IPS-18c (cell line): ENCODE measurements at regions not wholly inside any gene's neighbourhood (a gene's known extent, or its start where the extent isn't known, plus 50 kb on each side); places are given as distances from the start of the nearest gene placed in this dataset.

Experiments used
- H3K4me3 ChIP-seq: 2 replicates; pipeline ENCODE4 v1.7.0; 2013; ENCODE audit warnings: low read depth, mild to moderate bottlenecking, low read length, moderate library complexity; ENCODE audit not compliant: insufficient read depth
- H3K9me3 ChIP-seq: one replicate; pipeline ENCODE4 v1.6.1; 2013; ENCODE audit warnings: mild to moderate bottlenecking, low read length, moderate library complexity; ENCODE audit not compliant: control insufficient read depth, insufficient read depth

- Histone ChIP-seq H3K9me3 (no peaks in the 10 kb centered on the region), H3K4me3 (no peak overlapping the region)
These were observed 358.8 kb downstream of the ELAVL2 start for GRCh38 chr9:23467276-23467675.

DNA sequence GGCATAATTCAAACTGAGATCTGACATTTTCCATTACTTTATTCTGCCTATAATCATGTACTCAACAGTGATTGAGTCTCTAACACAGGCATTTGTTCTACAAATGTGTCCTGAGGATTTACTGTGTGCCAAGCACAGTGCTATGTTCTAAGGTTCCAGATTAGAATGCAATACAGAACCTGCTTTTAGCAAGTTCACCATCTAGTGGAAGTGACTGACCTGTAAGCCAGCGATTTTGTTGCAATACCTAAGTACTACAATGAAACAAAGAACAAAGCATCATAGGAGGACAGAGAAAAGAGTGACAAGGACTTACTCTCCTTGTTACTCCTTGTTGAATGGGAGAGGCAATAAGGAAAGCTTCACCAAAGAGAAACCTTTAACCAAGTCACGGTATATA, 348.1 kb downstream of the ELAVL2 start:
- no peaks in the 10 kb centered on the region for H3K9me3 ChIP-seq
- H3K4me3 ChIP-seq: no peak overlapping the region

DNA sequence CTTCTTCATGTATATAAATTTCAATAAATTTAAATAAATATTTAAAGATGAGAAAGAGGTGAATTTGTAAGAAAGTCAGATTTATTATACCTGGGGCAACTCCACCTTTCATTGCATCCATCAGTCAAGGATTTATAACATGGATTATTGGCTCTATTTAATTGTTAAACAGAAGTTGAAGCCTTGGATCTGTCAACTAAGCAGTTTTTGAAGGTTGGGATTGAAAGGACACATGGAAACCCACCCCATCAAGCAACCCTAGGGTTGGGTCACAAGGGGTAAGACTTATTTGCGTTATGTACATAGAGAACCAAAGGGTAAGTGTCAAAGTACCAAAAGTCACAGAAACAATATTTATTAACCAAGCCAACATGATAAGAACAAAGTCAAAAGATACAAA, 342.5 kb downstream of the ELAVL2 start:
- Histone ChIP-seq H3K9me3 (no peaks in the 10 kb centered on the region), H3K4me3 (no peak overlapping the region)

DNA sequence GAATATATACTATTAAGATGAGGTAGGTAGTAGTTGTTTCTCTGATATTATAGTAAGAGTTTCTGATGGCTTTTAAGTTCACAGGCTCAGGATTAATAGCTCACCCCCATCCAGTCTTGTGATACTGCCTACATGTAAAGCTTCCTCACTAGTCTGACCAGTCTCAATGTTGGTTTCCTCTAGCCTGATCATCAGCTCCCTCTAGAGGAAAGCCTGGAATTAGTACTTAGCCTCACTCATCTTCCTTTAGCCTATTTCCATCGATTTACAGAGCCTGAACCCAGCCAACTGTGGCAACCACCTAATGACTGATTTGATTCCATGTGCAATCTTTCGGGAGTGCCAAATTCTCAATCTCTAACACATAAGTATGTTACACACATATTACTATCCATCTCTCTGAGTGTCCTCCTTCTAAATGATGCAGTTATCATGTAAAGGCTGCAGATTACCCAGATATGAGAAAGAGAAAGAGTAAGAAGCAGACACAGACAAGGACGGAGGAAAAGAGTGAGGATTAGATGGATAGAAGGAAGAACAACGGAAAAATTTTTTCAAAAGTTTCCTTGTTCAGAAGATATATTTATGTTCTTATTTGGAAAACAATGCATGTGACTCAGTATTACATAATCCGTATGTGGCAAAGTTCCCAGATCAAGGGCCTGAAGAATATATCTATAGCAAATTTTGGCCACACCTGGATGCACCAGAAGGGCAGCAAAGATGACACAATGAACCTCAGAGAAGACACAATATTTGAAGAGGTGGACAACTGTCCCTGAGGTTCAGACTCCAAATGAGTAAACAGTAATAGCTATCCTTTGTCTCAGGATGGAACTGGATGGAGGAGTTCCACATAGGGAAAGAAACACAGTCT, 333.7 kb downstream of the ELAVL2 start:
- no peaks in the 10 kb centered on the region for H3K9me3 ChIP-seq
- no peak overlapping the region for H3K4me3 ChIP-seq

- Histone ChIP-seq H3K4me3 (no peak overlapping the region), H3K9me3 (no peaks in the 10 kb centered on the region)
These were observed 332.8 kb downstream of the ELAVL2 start for GRCh38 chr9:23493219-23493618.

- Histone ChIP-seq H3K4me3 (no peak overlapping the region), H3K9me3 (peaks cover 3% of the 10 kb centered on the region)
These were observed 329.4 kb downstream of the ELAVL2 start for GRCh38 chr9:23496489-23497136.

DNA sequence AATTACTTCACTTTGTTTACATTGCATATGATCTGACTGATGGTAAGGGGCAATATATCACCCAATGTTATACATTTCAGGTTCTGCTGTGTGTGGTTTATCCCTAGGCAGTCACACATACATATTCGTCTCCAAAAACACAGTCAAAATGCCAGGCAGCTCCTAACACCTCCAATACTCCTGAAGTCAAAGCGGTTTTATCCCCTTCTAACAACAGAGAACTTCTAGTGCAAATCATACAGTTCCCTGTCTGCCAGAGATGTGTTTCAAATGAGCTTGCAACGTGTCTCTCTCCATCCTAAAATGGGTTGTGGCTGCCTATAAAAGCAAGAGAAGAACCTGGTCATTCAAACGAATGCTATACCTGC, 328.9 kb downstream of the ELAVL2 start:
- Histone ChIP-seq H3K4me3 (no peak overlapping the region), H3K9me3 (peaks cover 3% of the 10 kb centered on the region)

GRCh38 chr9:23502004-23502403, 324.0 kb downstream of the ELAVL2 start:
- Histone ChIP-seq H3K4me3 (no peak overlapping the region), H3K9me3 (peaks cover 3% of the 10 kb centered on the region)

GRCh38 chr9:23522952-23523351, 303.1 kb downstream of the ELAVL2 start:
- Histone ChIP-seq H3K4me3 (no peak overlapping the region), H3K9me3 (no peaks in the 10 kb centered on the region)

GRCh38 chr9:23524607-23525155, 301.4 kb downstream of the ELAVL2 start:
- no peak overlapping the region for H3K4me3 ChIP-seq
- H3K9me3 ChIP-seq: no peaks in the 10 kb centered on the region

- Histone ChIP-seq H3K4me3 (no peak overlapping the region), H3K9me3 (no peaks in the 10 kb centered on the region)
These were observed 299.2 kb downstream of the ELAVL2 start for GRCh38 chr9:23526806-23527205.

GRCh38 chr9:23532282-23532681, 293.8 kb downstream of the ELAVL2 start:
- H3K4me3 ChIP-seq: no peak overlapping the region
- H3K9me3 ChIP-seq: no peaks in the 10 kb centered on the region

DNA sequence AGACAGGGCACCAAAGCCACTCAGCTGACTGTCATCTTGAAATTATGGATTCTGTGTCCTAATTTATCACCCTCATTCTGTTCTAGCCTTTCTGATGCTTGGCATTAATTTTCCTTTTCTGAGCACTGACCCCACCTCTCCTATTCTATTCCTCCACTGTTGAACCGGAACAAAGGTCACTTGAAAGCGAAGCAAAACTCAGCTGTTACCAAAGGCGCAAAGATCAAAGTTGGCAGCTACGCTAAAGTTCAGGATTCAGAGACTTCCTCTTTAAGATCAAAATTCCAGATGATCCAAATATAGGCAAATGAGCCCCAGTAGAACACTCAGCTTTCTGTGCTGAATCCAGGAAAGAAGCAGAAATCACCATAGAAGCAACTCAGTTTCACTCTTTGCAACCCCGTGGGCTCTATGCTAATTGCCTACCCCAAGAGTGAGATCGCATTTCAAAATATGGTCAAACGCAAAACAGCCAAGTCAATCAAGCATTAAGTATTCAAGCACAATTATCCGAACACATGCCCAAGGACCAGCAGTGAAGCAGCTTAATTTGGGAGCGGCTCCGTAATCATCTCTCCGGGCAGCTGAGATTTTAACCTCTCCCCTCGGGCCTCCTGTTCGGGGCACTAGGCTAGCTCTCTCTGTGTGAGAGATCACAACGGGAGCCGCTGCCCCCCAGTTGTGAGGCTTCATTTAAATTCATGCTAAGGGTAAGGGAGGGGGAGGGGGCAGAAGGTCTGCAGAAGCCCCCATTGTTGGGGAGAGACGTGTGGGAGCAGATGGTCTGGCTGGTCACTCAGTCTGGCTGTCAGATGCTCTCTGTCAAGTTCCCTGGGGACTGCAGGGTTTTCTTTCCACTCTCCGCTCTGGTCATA, 288.6 kb downstream of the ELAVL2 start:
- H3K9me3 ChIP-seq: no peaks in the 10 kb centered on the region
- H3K4me3 ChIP-seq: peak overlapping the region; percentile 42; the same call in 1 of the 2 replicates

- peak overlapping the region; percentile 42; the same call in 1 of the 2 replicates for H3K4me3 ChIP-seq
- no peaks in the 10 kb centered on the region for H3K9me3 ChIP-seq
These were observed 288.0 kb downstream of the ELAVL2 start for GRCh38 chr9:23538067-23538402.

- H3K9me3 ChIP-seq: no peaks in the 10 kb centered on the region
- H3K4me3 ChIP-seq: no peak overlapping the region
These were observed 287.5 kb downstream of the ELAVL2 start for GRCh38 chr9:23538461-23539003.

GRCh38 chr9:23539311-23539710, 286.7 kb downstream of the ELAVL2 start:
- Histone ChIP-seq H3K9me3 (no peaks in the 10 kb centered on the region), H3K4me3 (no peak overlapping the region)

- H3K9me3 ChIP-seq: peaks cover 2% of the 10 kb centered on the region
These were observed 284.1 kb downstream of the ELAVL2 start for GRCh38 chr9:23541976-23542375.

More at GRCh38 chr9:23541976-23542375, 284.1 kb downstream of the ELAVL2 start:
- H3K4me3 ChIP-seq: no peak overlapping the region
